ENCODE measurements at regions not wholly inside any gene's neighbourhood (a gene's known extent, or its start where the extent isn't known, plus 50 kb on each side); places are given as distances from the start of the nearest gene placed in this dataset.

DNA sequence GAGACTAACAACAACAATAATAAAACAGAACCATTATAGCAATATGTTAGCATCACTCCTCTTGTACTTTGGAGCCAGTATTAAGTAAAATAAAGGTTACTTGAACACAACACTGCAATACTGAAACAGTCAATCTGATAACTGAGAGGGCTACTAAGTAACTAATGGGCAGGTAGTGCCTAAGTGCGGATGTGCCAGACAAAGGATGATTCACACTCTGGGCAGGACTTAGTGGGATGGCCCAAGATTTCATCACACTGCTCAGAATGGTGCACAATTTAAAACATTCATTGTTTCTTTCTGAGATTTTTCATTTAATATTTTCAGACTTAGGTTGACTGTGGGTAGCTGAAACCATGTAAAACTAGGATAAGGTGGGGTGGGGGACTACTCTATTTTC is 131.9 kb upstream of the CAND1 start:
- Histone ChIP-seq H3K27me3 (no peaks in the 10 kb centered on the region), H3K4me1 (no peaks in the 10 kb centered on the region), H3K36me3 (no peaks in the 10 kb centered on the region), H3K9me3 (no peaks in the 10 kb centered on the region), H3K4me3 (no peak overlapping the region), H3K27ac (no peak overlapping the region)
- no peak for DNase-seq (ENCODE audit: low spot score in 2 of 2)
- TF ChIP-seq POLR2A (IDR thresholded peaks at IDR 0.05) (no peak), POLR2AphosphoS5 (IDR thresholded peaks at IDR 0.05) (no peak)
- TF ChIP-seq, protein P1, sequence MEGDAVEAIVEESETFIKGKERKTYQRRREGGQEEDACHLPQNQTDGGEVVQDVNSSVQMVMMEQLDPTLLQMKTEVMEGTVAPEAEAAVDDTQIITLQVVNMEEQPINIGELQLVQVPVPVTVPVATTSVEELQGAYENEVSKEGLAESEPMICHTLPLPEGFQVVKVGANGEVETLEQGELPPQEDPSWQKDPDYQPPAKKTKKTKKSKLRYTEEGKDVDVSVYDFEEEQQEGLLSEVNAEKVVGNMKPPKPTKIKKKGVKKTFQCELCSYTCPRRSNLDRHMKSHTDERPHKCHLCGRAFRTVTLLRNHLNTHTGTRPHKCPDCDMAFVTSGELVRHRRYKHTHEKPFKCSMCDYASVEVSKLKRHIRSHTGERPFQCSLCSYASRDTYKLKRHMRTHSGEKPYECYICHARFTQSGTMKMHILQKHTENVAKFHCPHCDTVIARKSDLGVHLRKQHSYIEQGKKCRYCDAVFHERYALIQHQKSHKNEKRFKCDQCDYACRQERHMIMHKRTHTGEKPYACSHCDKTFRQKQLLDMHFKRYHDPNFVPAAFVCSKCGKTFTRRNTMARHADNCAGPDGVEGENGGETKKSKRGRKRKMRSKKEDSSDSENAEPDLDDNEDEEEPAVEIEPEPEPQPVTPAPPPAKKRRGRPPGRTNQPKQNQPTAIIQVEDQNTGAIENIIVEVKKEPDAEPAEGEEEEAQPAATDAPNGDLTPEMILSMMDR (IDR thresholded peaks at IDR 0.05): no peak
- intact Hi-C loops (cut with DNase I; ENCODE audit: low total_unique reads): no loop called here

DNA sequence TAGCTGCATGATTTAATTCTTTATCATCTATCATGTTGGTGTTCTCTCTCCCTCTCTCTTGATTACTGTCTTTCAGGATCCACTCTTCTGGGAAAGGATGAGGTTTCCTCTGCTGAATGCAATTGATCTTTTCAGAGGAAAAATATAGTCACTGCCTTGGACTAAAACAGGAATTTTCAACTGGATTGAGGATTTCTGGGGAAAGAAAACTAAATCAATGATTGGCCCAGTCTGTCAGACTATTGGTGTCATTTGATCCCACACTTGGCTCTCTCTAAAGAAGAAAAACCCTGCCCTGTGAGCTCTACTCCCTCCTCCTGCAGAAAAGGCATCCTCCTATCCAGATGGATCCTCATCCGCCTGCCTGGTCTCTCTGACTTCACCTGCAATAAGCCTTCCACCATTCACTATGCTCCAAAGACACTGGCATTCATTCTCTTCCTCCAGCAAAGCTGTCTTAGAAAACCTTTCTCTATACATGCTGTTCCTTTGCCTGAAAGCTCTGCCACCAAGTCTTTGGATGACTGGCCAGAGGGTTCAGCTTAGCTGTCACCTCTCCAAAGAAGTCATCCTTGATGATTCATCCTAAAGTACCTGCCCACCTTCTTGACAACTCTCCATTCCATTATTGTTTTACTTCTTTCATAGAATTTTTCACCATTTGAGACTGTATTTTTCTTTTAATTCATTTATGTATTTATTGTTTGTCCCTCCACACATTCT is 127.7 kb upstream of the CAND1 start:
- no peaks in the 10 kb centered on the region for H3K36me3 ChIP-seq
- no peaks in the 10 kb centered on the region for H3K9me3 ChIP-seq
- intact Hi-C loops (cut with DNase I; ENCODE audit: low total_unique reads): no loop called here
- no peak overlapping the region for H3K4me3 ChIP-seq
- no peak overlapping the region for H3K27ac ChIP-seq
- no peak for DNase-seq (ENCODE audit: low spot score in 2 of 2)
- H3K27me3 ChIP-seq: no peaks in the 10 kb centered on the region
- H3K4me1 ChIP-seq: no peaks in the 10 kb centered on the region
- TF ChIP-seq, protein P1 (IDR thresholded peaks at IDR 0.05): no peak
- TF ChIP-seq POLR2A (IDR thresholded peaks at IDR 0.05) (no peak), POLR2AphosphoS5 (IDR thresholded peaks at IDR 0.05) (no peak)

DNA sequence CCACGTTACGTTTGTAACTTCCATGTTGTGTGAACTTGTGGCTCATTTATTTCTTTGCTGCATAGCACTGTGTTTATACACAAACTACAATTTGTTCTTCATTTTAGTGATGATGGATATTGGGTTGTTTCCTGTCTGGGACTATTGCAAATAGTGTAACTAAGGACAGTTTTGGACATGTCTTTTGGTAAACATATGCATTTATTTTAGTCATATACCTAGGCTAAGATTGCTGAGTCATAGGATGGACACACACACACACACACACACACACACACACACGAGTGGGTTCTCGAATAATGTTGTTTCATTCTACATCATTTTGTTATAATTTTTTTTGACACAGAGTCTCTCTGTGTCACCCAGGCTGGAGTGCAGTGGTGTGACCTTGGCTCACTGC is 123.5 kb upstream of the CAND1 start:
- no peak for DNase-seq (ENCODE audit: low spot score in 2 of 2)
- intact Hi-C loops (cut with DNase I; ENCODE audit: low total_unique reads): no loop called here
- Histone ChIP-seq H3K9me3 (no peaks in the 10 kb centered on the region), H3K36me3 (no peaks in the 10 kb centered on the region), H3K4me1 (no peaks in the 10 kb centered on the region), H3K27ac (no peak overlapping the region), H3K27me3 (no peaks in the 10 kb centered on the region), H3K4me3 (no peak overlapping the region)
- TF ChIP-seq POLR2AphosphoS5 (IDR thresholded peaks at IDR 0.05) (no peak), POLR2A (IDR thresholded peaks at IDR 0.05) (no peak)

DNA sequence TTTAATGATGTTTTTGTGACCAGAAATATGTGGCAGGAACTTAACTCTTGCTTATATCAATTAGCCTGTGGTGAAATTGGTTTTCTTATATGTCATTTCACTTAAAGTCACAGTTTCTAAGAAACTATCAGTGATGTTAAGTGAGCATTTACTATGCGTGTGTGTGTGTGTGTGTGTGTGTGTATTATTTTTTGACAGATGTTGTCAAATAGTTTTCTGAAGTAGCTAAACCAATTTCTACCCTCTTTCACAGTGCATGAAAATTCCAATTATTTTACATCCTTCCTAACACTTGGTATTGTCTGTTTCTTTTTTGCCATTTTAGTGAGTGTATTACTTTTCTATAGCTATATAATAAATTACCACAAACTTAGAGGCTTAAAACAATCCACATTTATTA is 122.1 kb upstream of the CAND1 start:
- Histone ChIP-seq H3K4me3 (no peak overlapping the region), H3K36me3 (no peaks in the 10 kb centered on the region), H3K4me1 (no peaks in the 10 kb centered on the region), H3K9me3 (no peaks in the 10 kb centered on the region), H3K27me3 (no peaks in the 10 kb centered on the region), H3K27ac (no peak overlapping the region)
- intact Hi-C loops (cut with DNase I; ENCODE audit: low total_unique reads): no loop called here
- TF ChIP-seq POLR2AphosphoS5 (IDR thresholded peaks at IDR 0.05) (no peak), POLR2A (IDR thresholded peaks at IDR 0.05) (no peak)
- TF ChIP-seq, protein P1 (IDR thresholded peaks at IDR 0.05): no peak
- no peak for DNase-seq (ENCODE audit: low spot score in 2 of 2)

DNA sequence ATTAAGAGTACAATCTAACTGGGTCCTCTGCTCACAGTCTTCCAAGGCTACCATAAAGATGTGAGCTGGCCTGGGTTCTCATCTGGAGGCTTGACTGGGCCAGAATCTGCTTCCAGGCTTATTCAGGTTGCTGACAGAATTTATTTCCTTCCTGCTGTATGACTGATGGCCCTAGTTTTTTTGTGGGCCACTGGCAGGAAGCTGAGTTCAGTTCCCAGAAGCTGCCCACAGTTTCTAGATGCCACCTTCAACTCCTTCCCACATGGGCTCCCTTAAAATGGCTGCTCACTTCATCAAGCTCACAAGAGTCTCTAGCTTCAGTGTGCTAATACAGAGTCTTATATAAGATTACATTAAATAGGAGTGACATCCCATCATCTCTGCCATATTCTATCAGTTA is 121.7 kb upstream of the CAND1 start:
- DNase-seq (ENCODE audit: low spot score in 2 of 2): no peak
- Histone ChIP-seq H3K36me3 (no peaks in the 10 kb centered on the region), H3K27me3 (no peaks in the 10 kb centered on the region), H3K27ac (no peak overlapping the region), H3K9me3 (no peaks in the 10 kb centered on the region), H3K4me1 (no peaks in the 10 kb centered on the region), H3K4me3 (no peak overlapping the region)
- intact Hi-C loops (cut with DNase I; ENCODE audit: low total_unique reads): no loop called here
- TF ChIP-seq POLR2A (IDR thresholded peaks at IDR 0.05) (no peak), POLR2AphosphoS5 (IDR thresholded peaks at IDR 0.05) (no peak)
- TF ChIP-seq, protein P1 (IDR thresholded peaks at IDR 0.05): no peak

Data from breast epithelium (tissue), 4 donors.